Lung (tissue), 11 donors: ENCODE measurements at regions not wholly inside any gene's neighbourhood (a gene's known extent, or its start where the extent isn't known, plus 50 kb on each side); places are given as distances from the start of the nearest gene placed in this dataset.
"Not testable (repeated sequence)": the region's sequence is repeated elsewhere in the genome, so short reads cannot be mapped to it uniquely, and the experiment has no call there.

ENCODE experiments used
- ATAC-seq: fragments of 200-7000 bp; cut with Tn5 transposase; one replicate; pipeline ENCODE4 v1.9.1; 2020; ENCODE audit warnings: moderate number of reproducible peaks; ENCODE audit not compliant: insufficient read depth, low FRiP score
- DNase-seq, 3 donors: peaks; one replicate each; pipeline ENCODE4 v3.0.0-alpha.2; 2013 to 2017
- H3K27ac ChIP-seq, 2 donors: one replicate each; pipeline ENCODE4 v1.5.1; 2013; ENCODE audit warnings: mild to moderate bottlenecking in 2 of 2, moderate library complexity in 2 of 2, control low read depth in 1 of 2, inconsistent platforms in 1 of 2, low read depth in 1 of 2, low read length in 1 of 2
- H3K27me3 ChIP-seq, 3 donors: one replicate each; pipeline ENCODE4 v1.5.1; 2013; ENCODE audit warnings: low read length in 2 of 3; ENCODE audit not compliant: control insufficient read depth in 3 of 3, insufficient read depth in 3 of 3
- H3K36me3 ChIP-seq, 4 donors: one replicate each; pipeline ENCODE4 v1.5.1; 2013; ENCODE audit warnings: low read length in 4 of 4, mild to moderate bottlenecking in 1 of 4, moderate library complexity in 1 of 4; ENCODE audit not compliant: control insufficient read depth in 4 of 4, insufficient read depth in 4 of 4
- H3K4me1 ChIP-seq, 5 donors: one replicate each; pipeline ENCODE4 v1.5.1; 2013; ENCODE audit warnings: low read length in 5 of 5, mild to moderate bottlenecking in 2 of 5, moderate library complexity in 1 of 5; ENCODE audit not compliant: control insufficient read depth in 5 of 5, insufficient read depth in 5 of 5
- H3K4me3 ChIP-seq: one replicate; pipeline ENCODE4 v1.5.1; 2013; ENCODE audit warnings: mild to moderate bottlenecking, control low read depth, moderate library complexity
- H3K9ac ChIP-seq, 2 donors: one replicate each; pipeline ENCODE4 v1.5.1; 2013; ENCODE audit warnings: low read length in 2 of 2, control low read depth in 1 of 2; ENCODE audit not compliant: insufficient read depth in 1 of 2
- H3K9me3 ChIP-seq, 4 donors: one replicate each; pipeline ENCODE4 v1.5.1; 2013; ENCODE audit warnings: low read length in 3 of 4, mild to moderate bottlenecking in 1 of 4, moderate library complexity in 1 of 4; ENCODE audit not compliant: control insufficient read depth in 4 of 4, insufficient read depth in 3 of 4
- CTCF ChIP-seq: IDR thresholded peaks from 2 replicates; pipeline ENCODE4 v1.5.1; 2012; ENCODE audit warnings: mild to moderate bottlenecking; ENCODE audit errors: control extremely low read depth, extremely low read depth
- WGBS, 2 donors: extraction: QIAGEN DNeasy Blood & Tissue Kit; methylation state at CpG; one replicate each; pipeline ENCODE4 v1.1.7; 2013; 5-methylcytosine and 5-hydroxymethylcytosine counted together
- donor health status: control.
- donor health status: control.
- donor health status: Bipolar disorder and iron deficiency.
- donor health status: healthy.
- donor health status: DM: yes; HTN: yes; CAD: no.

- TF ChIP-seq CTCF = no peak
- no peak overlapping the region for H3K4me3 ChIP-seq
- WGBS, 2 donors = 70 to 77% methylated on average over 2 of the region's 2 CpGs
- H3K9ac ChIP-seq = no peak overlapping the region
- no peaks in the 10 kb centered on the region for H3K27me3 ChIP-seq
- no peak for ATAC-seq
- H3K9me3 ChIP-seq = no peaks in the 10 kb centered on the region
- no peaks in the 10 kb centered on the region for H3K36me3 ChIP-seq
- no peak overlapping the region for H3K27ac ChIP-seq
- DNase-seq = no peak
- H3K4me1 ChIP-seq = no peaks in the 10 kb centered on the region
These were observed 1244.7 kb downstream of the STIM2 start for GRCh38 chr4:28105271-28105859.

GRCh38 chr4:28106155-28106554 lies 1245.5 kb downstream of the STIM2 start:
- no peak for TF ChIP-seq CTCF
- H3K36me3 ChIP-seq = no peaks in the 10 kb centered on the region
- H3K9ac ChIP-seq = no peak overlapping the region
- ATAC-seq (no peak), DNase-seq (no peak)
- WGBS, 2 donors = 49 to 50% methylated on average over 1 of the region's 1 CpG
- no peak overlapping the region for H3K27ac ChIP-seq
- no peaks in the 10 kb centered on the region for H3K27me3 ChIP-seq
- H3K9me3 ChIP-seq = no peaks in the 10 kb centered on the region
- no peaks in the 10 kb centered on the region for H3K4me1 ChIP-seq
- H3K4me3 ChIP-seq = no peak overlapping the region

GRCh38 chr4:28109801-28110200 lies 1249.2 kb downstream of the STIM2 start:
- peak in 2 of 3 donors; percentile 82 to 85 for DNase-seq
- Histone ChIP-seq H3K36me3 (no peaks in the 10 kb centered on the region), H3K27ac (no peak overlapping the region), H3K27me3 (no peaks in the 10 kb centered on the region), H3K9me3 (peaks cover 0 to 5% (median 0%) of the 10 kb centered on the region in 4 donors), H3K4me3 (no peak overlapping the region), H3K4me1 (no peaks in the 10 kb centered on the region), H3K9ac (no peak overlapping the region)
- no peak for ATAC-seq
- no peak for TF ChIP-seq CTCF

GRCh38 chr4:28112691-28113335 lies 1252.2 kb downstream of the STIM2 start:
- peaks cover 0 to 14% (median 0%) of the 10 kb centered on the region in 4 donors for H3K9me3 ChIP-seq
- H3K36me3 ChIP-seq, H3K4me1 ChIP-seq, H3K27ac ChIP-seq, DNase-seq, H3K9ac ChIP-seq, ATAC-seq, H3K27me3 ChIP-seq, H3K4me3 ChIP-seq: not testable (repeated sequence)
- 94 to 96% methylated on average over 28 to 29 of the region's 29 CpGs for WGBS, 2 donors

GRCh38 chr4:28113586-28113985 lies 1252.9 kb downstream of the STIM2 start:
- not testable (repeated sequence) for H3K36me3 ChIP-seq, H3K4me3 ChIP-seq, H3K4me1 ChIP-seq, DNase-seq, H3K27ac ChIP-seq, ATAC-seq, H3K27me3 ChIP-seq, H3K9ac ChIP-seq
- WGBS, 2 donors = 81 to 92% methylated on average over 16 of the region's 16 CpGs
- peaks cover 0 to 14% (median 0%) of the 10 kb centered on the region in 4 donors for H3K9me3 ChIP-seq

- ATAC-seq, H3K4me3 ChIP-seq, H3K4me1 ChIP-seq, DNase-seq, H3K27ac ChIP-seq, H3K27me3 ChIP-seq, H3K36me3 ChIP-seq, H3K9ac ChIP-seq: not testable (repeated sequence)
- peaks cover 0 to 14% (median 0%) of the 10 kb centered on the region in 4 donors for H3K9me3 ChIP-seq
- WGBS, 2 donors = 39 to 62% methylated on average over 12 of the region's 12 CpGs
These were observed 1256.0 kb downstream of the STIM2 start for GRCh38 chr4:28116526-28117083.
